GM23248 (cell line): ENCODE measurements at regions not wholly inside any gene's neighbourhood (a gene's known extent, or its start where the extent isn't known, plus 50 kb on each side); places are given as distances from the start of the nearest gene placed in this dataset.

ENCODE experiments used
- EZH2 ChIP-seq: fragments of 200-600 bp; sonication (generic); IDR thresholded peaks from 2 replicates; pipeline ENCODE4 v1.6.1; 2018; ENCODE audit warnings: antibody characterized with exemption, mild to moderate bottlenecking; ENCODE audit not compliant: insufficient read depth, poor library complexity, severe bottlenecking
- EZH2phosphoT487 ChIP-seq: fragments of 200-600 bp; sonication (generic); IDR thresholded peaks from 2 replicates; pipeline ENCODE4 v1.6.1; 2018; ENCODE audit warnings: antibody characterized with exemption, moderate library complexity, mild to moderate bottlenecking, low read depth; ENCODE audit not compliant: insufficient read depth

DNA sequence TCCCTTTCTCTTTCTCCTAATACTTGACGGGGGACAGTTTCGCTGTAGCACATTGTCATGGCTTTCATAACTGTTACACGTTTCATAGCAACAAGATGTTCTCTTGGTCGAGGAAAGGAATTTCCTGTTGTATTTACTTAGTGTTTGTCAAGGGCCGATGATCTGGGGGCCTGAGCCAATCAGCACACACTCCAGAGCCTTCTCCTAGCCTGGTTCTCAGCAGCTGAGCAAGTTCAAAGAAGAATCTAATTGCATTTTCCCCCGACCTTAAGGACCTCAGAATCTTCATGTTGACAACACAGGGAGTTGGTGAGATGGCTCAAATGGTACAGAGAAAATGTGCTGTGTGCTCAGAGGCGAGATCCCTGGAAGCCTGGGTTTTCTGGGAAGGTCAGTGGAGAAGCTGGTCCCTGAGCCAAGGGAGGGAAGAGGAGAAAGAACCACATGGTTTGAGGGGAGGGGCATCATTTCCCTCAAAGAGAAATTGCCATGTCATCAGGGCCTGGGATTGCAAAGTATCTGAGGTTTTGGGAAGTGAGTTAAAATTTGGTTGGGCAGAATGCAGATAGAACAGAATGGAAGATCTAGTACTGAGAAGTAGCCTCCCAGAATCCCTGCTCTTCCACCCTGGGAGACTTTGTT, 76.9 kb upstream of the AGAP1 start:
- TF ChIP-seq EZH2: no peak
- no peak for TF ChIP-seq EZH2phosphoT487
